SU-DHL-6 (cell line): ENCODE measurements at regions not wholly inside any gene's neighbourhood (a gene's known extent, or its start where the extent isn't known, plus 50 kb on each side); places are given as distances from the start of the nearest gene placed in this dataset.
"Not testable (repeated sequence)": the region's sequence is repeated elsewhere in the genome, so short reads cannot be mapped to it uniquely, and the experiment has no call there.

Experiments used
- H2AFZ ChIP-seq: fragments of 200-600 bp; sonication (generic); 2 replicates; pipeline ENCODE4 v1.6.1; 2014; ENCODE audit warnings: low read depth, mild to moderate bottlenecking, moderate library complexity, mixed read lengths, antibody characterized with exemption, low read length; ENCODE audit not compliant: severe bottlenecking
- H3F3A ChIP-seq: fragments of 200-600 bp; shearing (Covaris generic); 2 replicates; pipeline ENCODE4 v1.6.0; 2016; ENCODE audit warnings: antibody characterized with exemption, mild to moderate bottlenecking; ENCODE audit not compliant: insufficient read depth
- H3K27ac ChIP-seq: fragments of 200-600 bp; sonication (generic); 2 replicates; pipeline ENCODE4 v1.5.1; 2016; ENCODE audit warnings: low read depth, mild to moderate bottlenecking, low read length, moderate library complexity, mixed read lengths
- H3K27me3 ChIP-seq: fragments of 200-600 bp; sonication (generic), shearing (Covaris generic); 2 replicates; pipeline ENCODE4 v1.6.0; 2014; ENCODE audit warnings: mild to moderate bottlenecking, low read length
- H3K36me3 ChIP-seq: fragments of 200-600 bp; sonication (generic); 2 replicates; pipeline ENCODE4 v1.6.1; 2014; ENCODE audit warnings: mild to moderate bottlenecking, low read length, mixed read lengths
- H3K4me2 ChIP-seq: fragments of 300-600, 200-600 bp; shearing (Covaris generic), sonication (generic); 2 replicates; pipeline ENCODE4 v1.6.0; 2014; ENCODE audit warnings: low read length, low read depth, mild to moderate bottlenecking; ENCODE audit not compliant: poor library complexity, severe bottlenecking
- H3K4me3 ChIP-seq: fragments of 200-600 bp; sonication (generic); 2 replicates; pipeline ENCODE4 v1.5.1; 2014; ENCODE audit warnings: antibody characterized with exemption, low read length, mild to moderate bottlenecking, mixed read lengths; ENCODE audit not compliant: insufficient read depth, poor library complexity, severe bottlenecking
- H3K79me2 ChIP-seq: fragments of 200-600 bp; sonication (generic); 2 replicates; pipeline ENCODE4 v1.6.1; 2014; ENCODE audit warnings: mild to moderate bottlenecking, low read length, moderate library complexity; ENCODE audit not compliant: insufficient read depth
- H3K9ac ChIP-seq: fragments of 200-600 bp; sonication (generic); 2 replicates; pipeline ENCODE4 v1.7.0; 2014; ENCODE audit warnings: mild to moderate bottlenecking, low read length
- H3K9me2 ChIP-seq: fragments of 200-600 bp; sonication (generic); replicated peaks from 2 replicates; pipeline ENCODE4 v1.6.1; 2014; ENCODE audit warnings: low read length; ENCODE audit not compliant: insufficient read depth
- H3K9me3 ChIP-seq: fragments of 200-600 bp; sonication (generic); 2 replicates; pipeline ENCODE4 v1.6.1; 2014; ENCODE audit warnings: low read length, mixed read lengths; ENCODE audit not compliant: insufficient read depth
- H4K20me1 ChIP-seq: fragments of 200-600 bp; sonication (generic); 2 replicates; pipeline ENCODE4 v1.6.1; 2014; ENCODE audit warnings: low read depth, mild to moderate bottlenecking, antibody characterized with exemption, low read length, moderate library complexity, mixed read lengths
- EZH2phosphoT487 ChIP-seq: fragments of 200-600 bp; sonication (generic), shearing (Covaris generic); conservative IDR thresholded peaks from 2 replicates; pipeline ENCODE4 v1.6.1; 2018; ENCODE audit warnings: mild to moderate bottlenecking, antibody characterized with exemption, low read length, moderate library complexity, mixed read lengths
- TF ChIP-seq, protein P1 (sequence below): fragments of 200-600 bp; sonication (generic); IDR thresholded peaks from one replicate; pipeline ENCODE4 v1.5.1; 2017; ENCODE audit warnings: antibody characterized with exemption, mild to moderate bottlenecking, low read length, moderate library complexity; ENCODE audit not compliant: insufficient read depth, poor library complexity, severe bottlenecking

DNA sequence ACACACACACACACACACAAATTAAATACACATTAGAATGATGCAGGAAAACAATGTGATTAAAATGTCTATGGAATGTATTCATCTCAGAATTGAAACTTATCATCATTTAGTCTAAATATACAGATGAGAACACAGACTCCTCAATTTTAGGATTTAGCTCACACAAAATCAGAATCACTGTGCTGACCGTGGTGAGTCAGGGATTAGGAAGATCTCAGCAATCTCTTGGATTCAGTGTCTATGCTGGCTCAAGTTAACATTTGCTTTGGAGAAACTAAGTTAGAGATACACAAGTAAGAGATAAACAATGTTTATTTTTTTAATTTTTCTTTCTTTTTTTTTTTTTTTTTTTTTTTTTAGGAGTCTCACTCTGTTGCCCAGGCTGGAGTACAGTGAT is 323.6 kb downstream of the KLF12 start:
- no peak overlapping the region for H3K27ac ChIP-seq
- no peaks in the 10 kb centered on the region for H3K27me3 ChIP-seq
- no peak overlapping the region for H3K4me3 ChIP-seq
- no peaks in the 10 kb centered on the region for H3K9me2 ChIP-seq
- H3F3A ChIP-seq = no peaks in the 10 kb centered on the region
- no peak overlapping the region for H2AFZ ChIP-seq
- H3K9ac ChIP-seq = no peak overlapping the region
- H4K20me1 ChIP-seq = no peaks in the 10 kb centered on the region
- TF ChIP-seq, protein P1, sequence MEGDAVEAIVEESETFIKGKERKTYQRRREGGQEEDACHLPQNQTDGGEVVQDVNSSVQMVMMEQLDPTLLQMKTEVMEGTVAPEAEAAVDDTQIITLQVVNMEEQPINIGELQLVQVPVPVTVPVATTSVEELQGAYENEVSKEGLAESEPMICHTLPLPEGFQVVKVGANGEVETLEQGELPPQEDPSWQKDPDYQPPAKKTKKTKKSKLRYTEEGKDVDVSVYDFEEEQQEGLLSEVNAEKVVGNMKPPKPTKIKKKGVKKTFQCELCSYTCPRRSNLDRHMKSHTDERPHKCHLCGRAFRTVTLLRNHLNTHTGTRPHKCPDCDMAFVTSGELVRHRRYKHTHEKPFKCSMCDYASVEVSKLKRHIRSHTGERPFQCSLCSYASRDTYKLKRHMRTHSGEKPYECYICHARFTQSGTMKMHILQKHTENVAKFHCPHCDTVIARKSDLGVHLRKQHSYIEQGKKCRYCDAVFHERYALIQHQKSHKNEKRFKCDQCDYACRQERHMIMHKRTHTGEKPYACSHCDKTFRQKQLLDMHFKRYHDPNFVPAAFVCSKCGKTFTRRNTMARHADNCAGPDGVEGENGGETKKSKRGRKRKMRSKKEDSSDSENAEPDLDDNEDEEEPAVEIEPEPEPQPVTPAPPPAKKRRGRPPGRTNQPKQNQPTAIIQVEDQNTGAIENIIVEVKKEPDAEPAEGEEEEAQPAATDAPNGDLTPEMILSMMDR = no peak
- no peak for TF ChIP-seq EZH2phosphoT487
- H3K79me2 ChIP-seq = no peaks in the 10 kb centered on the region; the same call in 1 of the 2 replicates
- no peaks in the 10 kb centered on the region for H3K9me3 ChIP-seq
- H3K36me3 ChIP-seq = no peaks in the 10 kb centered on the region
- H3K4me2 ChIP-seq = no peak overlapping the region

DNA sequence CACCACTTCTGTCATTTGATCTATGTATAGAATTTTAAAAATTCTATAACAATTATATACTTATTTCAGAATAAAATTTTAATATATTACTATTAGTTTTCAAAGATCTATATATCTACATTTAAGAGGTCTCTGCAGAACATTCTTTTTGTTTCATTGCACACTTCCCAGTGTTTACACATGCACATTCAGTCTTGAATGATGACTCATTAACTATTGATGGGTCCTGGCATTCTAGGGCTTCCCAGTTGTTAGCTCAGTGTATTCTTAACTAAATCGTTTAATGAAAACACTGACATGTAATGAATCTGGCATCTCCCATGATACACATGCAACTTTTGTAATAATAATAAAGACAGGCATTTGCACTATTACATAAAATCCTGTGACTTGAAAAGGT is 324.6 kb downstream of the KLF12 start:
- Histone ChIP-seq H3K27ac (no peak overlapping the region), H3K36me3 (no peaks in the 10 kb centered on the region), H3K79me2 (no peaks in the 10 kb centered on the region)

DNA sequence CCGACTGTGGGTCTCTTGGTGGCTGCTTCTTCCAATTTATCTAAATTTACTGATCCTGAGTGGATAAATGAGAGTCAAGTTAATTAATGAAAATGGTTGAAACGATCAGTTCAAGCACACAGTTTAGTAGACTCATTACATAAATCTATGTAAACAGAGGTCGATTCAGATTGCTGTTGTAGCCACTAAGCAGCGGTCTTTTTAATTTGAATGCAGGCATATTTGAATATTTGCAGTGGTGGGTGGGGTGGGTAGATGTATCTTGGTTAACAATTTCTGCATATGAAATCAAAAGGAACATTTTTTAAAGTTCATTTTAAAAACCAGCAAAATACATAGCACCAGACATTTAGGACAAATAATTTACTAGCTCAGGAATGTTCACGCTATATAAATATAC is 325.9 kb downstream of the KLF12 start:
- H3K9ac ChIP-seq = no peak overlapping the region
- no peaks in the 10 kb centered on the region for H4K20me1 ChIP-seq
- no peak for TF ChIP-seq EZH2phosphoT487
- TF ChIP-seq, protein P1 = no peak
- no peaks in the 10 kb centered on the region for H3K79me2 ChIP-seq
- H3K4me3 ChIP-seq = no peak overlapping the region
- no peak overlapping the region for H3K4me2 ChIP-seq
- no peak overlapping the region for H2AFZ ChIP-seq
- H3K9me2 ChIP-seq = no peaks in the 10 kb centered on the region
- H3F3A ChIP-seq = no peaks in the 10 kb centered on the region
- H3K36me3 ChIP-seq = no peaks in the 10 kb centered on the region
- no peaks in the 10 kb centered on the region for H3K9me3 ChIP-seq
- H3K27me3 ChIP-seq = no peaks in the 10 kb centered on the region
- no peak overlapping the region for H3K27ac ChIP-seq

More for the DNA sequence above, 324.6 kb downstream of the KLF12 start:
- Histone ChIP-seq H3K27me3 (no peaks in the 10 kb centered on the region), H3K9ac (no peak overlapping the region), H3K9me3 (no peaks in the 10 kb centered on the region), H3F3A (no peaks in the 10 kb centered on the region), H3K9me2 (no peaks in the 10 kb centered on the region), H3K4me3 (no peak overlapping the region), H4K20me1 (no peaks in the 10 kb centered on the region), H2AFZ (no peak overlapping the region), H3K4me2 (no peak overlapping the region)
- TF ChIP-seq EZH2phosphoT487 = no peak
- TF ChIP-seq, protein P1 = no peak

DNA sequence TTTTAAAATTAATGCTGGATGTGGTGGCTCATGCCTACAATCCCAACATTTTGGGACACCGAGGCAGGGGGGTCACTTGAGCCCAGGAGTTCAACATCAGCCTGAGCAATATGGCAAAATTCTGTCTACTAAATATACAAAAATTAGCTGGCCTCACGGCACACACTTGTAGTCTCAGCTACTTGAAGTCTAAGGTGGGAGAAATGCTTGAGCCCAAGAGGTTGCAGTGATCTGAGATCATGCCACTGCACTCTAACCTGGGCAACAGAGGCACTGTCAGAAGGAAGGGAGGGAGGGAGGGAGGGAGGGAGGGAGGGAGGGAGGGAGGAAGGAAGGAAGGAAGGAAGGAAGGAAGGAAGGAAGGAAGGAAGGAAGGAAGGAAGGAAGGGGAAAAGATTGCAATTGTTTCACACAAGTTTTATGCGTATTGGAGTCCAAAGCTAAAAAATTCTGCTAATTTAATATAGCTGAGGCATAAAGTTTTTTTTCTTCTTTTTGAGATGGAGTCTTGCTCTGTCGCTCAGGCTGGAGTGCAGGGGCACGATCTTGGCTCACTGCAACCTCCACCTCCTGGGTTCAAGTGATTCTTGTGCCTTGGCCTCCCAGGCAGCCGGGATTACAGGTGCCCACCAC is 328.8 kb downstream of the KLF12 start:
- not testable (repeated sequence) for H3F3A ChIP-seq, H3K9me3 ChIP-seq, H4K20me1 ChIP-seq, H3K27ac ChIP-seq, H3K4me3 ChIP-seq, H3K27me3 ChIP-seq, H3K79me2 ChIP-seq, H2AFZ ChIP-seq, H3K4me2 ChIP-seq, H3K9ac ChIP-seq, H3K36me3 ChIP-seq, H3K9me2 ChIP-seq
